Esophagus squamous epithelium (tissue), 5 donors: ENCODE measurements at regions not wholly inside any gene's neighbourhood (a gene's known extent, or its start where the extent isn't known, plus 50 kb on each side); places are given as distances from the start of the nearest gene placed in this dataset.

ENCODE experiments used
- DNase-seq: peaks from one replicate; lab custom pipeline; 2025; lab: John Stamatoyannopoulos, UW
- H3K27ac ChIP-seq, 4 donors: fragments of 200-600 bp; sonication (generic); one replicate each; pipeline ENCODE4 v1.5.1; 2016 to 2019; ENCODE audit warnings: mild to moderate bottlenecking in 1 of 4
- H3K27me3 ChIP-seq, 4 donors: fragments of 200-600 bp; sonication (generic); 1 replicate in 3 of 4; 2 replicates in 1 of 4; pipeline versions ENCODE4 v1.5.1 to v1.6.0; 2017 to 2021; ENCODE audit warnings: antibody characterized with exemption in 1 of 4
- H3K36me3 ChIP-seq, 3 donors: fragments of 200-600 bp; sonication (generic); one replicate each; pipeline ENCODE4 v1.5.1; 2016 to 2019
- H3K4me1 ChIP-seq, 3 donors: fragments of 200-600 bp; sonication (generic); one replicate each; pipeline ENCODE4 v1.5.1; 2017 to 2019
- H3K4me3 ChIP-seq, 4 donors: fragments of 200-600 bp; sonication (generic); 1 replicate in 3 of 4; 2 replicates in 1 of 4; pipeline ENCODE4 v1.5.1; 2016 to 2019; ENCODE audit warnings: mild to moderate bottlenecking in 2 of 4, moderate library complexity in 1 of 4
- H3K9me3 ChIP-seq, 3 donors: fragments of 200-600 bp; sonication (generic); one replicate each; pipeline ENCODE4 v1.5.1; 2016 to 2019
- CTCF ChIP-seq, 6 experiments: fragments of 450-650 bp in 4 of 6; fragments of 200-600 bp in 2 of 6; sonication (generic) in 2 of 6; IDR thresholded peaks; one replicate each; pipeline ENCODE4 v1.5.1; 2016 to 2019; ENCODE audit warnings: antibody characterized with exemption in 6 of 6, mild to moderate bottlenecking in 4 of 6, moderate library complexity in 4 of 6
- POLR2A ChIP-seq, 4 donors: fragments of 450-650 bp; IDR thresholded peaks; one replicate each; pipeline ENCODE4 v1.6.1; 2017; ENCODE audit warnings: antibody characterized with exemption in 4 of 4, mild to moderate bottlenecking in 4 of 4, moderate library complexity in 3 of 4
- WGBS, 2 donors: methylation state at CpG; one replicate each; pipeline ENCODE4 v1.1.5; 2018; 5-methylcytosine and 5-hydroxymethylcytosine counted together
- intact Hi-C: fragments of 100-400 bp; cut with DNase I; formaldehyde crosslinking; loops from one replicate; pipeline ENCODE4 v1.15.0; 2022
- donor health status: DM: yes; HTN: yes; CAD: no.

- no peaks in the 10 kb centered on the region for H3K9me3 ChIP-seq
- no peaks in the 10 kb centered on the region for H3K4me1 ChIP-seq
- H3K36me3 ChIP-seq = no peaks in the 10 kb centered on the region
- WGBS, 2 donors = 55 to 59% methylated on average over 3 of the region's 3 CpGs
- no peak overlapping the region for H3K4me3 ChIP-seq
- no peak for DNase-seq
- intact Hi-C loops = no loop called here
- no peaks in the 10 kb centered on the region for H3K27me3 ChIP-seq
- TF ChIP-seq CTCF (IDR thresholded peaks at IDR 0.05) (no peak), POLR2A (IDR thresholded peaks at IDR 0.05) (no peak)
- H3K27ac ChIP-seq = no peak overlapping the region
These were observed 581.4 kb downstream of the CDH11 start for GRCh38 chr16:64540434-64540833.

GRCh38 chr16:64539811-64540371, 582.0 kb downstream of the CDH11 start:
- intact Hi-C loops = no loop called here
- Histone ChIP-seq H3K4me3 (no peak overlapping the region), H3K27me3 (no peaks in the 10 kb centered on the region), H3K9me3 (no peaks in the 10 kb centered on the region), H3K36me3 (no peaks in the 10 kb centered on the region), H3K27ac (no peak overlapping the region), H3K4me1 (no peaks in the 10 kb centered on the region)
- TF ChIP-seq CTCF (IDR thresholded peaks at IDR 0.05) (no peak), POLR2A (IDR thresholded peaks at IDR 0.05) (no peak)
- WGBS, 2 donors = 62 to 100% methylated on average over 1 to 3 of the region's 4 CpGs
- no peak for DNase-seq

GRCh38 chr16:64534180-64534780, 587.6 kb downstream of the CDH11 start:
- no peak for DNase-seq
- no peak overlapping the region for H3K27ac ChIP-seq
- H3K36me3 ChIP-seq = no peaks in the 10 kb centered on the region
- no peaks in the 10 kb centered on the region for H3K4me1 ChIP-seq
- TF ChIP-seq CTCF (IDR thresholded peaks at IDR 0.05) (no peak), POLR2A (IDR thresholded peaks at IDR 0.05) (no peak)
- 82 to 85% methylated on average over 6 of the region's 6 CpGs for WGBS, 2 donors
- H3K27me3 ChIP-seq = no peaks in the 10 kb centered on the region
- no peaks in the 10 kb centered on the region for H3K9me3 ChIP-seq
- no peak overlapping the region for H3K4me3 ChIP-seq
- intact Hi-C loops = no loop called here

GRCh38 chr16:64532691-64533090, 589.2 kb downstream of the CDH11 start:
- Histone ChIP-seq H3K27me3 (no peaks in the 10 kb centered on the region), H3K27ac (no peak overlapping the region), H3K4me1 (no peaks in the 10 kb centered on the region), H3K4me3 (no peak overlapping the region), H3K9me3 (no peaks in the 10 kb centered on the region), H3K36me3 (no peaks in the 10 kb centered on the region)
- intact Hi-C loops = no loop called here
- WGBS, 2 donors = 77 to 80% methylated on average over 9 of the region's 9 CpGs
- TF ChIP-seq POLR2A (IDR thresholded peaks at IDR 0.05) (no peak), CTCF (IDR thresholded peaks at IDR 0.05) (no peak)
- DNase-seq = no peak

- Histone ChIP-seq H3K4me1 (no peaks in the 10 kb centered on the region), H3K27me3 (no peaks in the 10 kb centered on the region), H3K4me3 (no peak overlapping the region), H3K9me3 (no peaks in the 10 kb centered on the region), H3K27ac (no peak overlapping the region), H3K36me3 (no peaks in the 10 kb centered on the region)
- DNase-seq = no peak
- TF ChIP-seq CTCF (IDR thresholded peaks at IDR 0.05) (no peak), POLR2A (IDR thresholded peaks at IDR 0.05) (no peak)
- intact Hi-C loops = no loop called here
- WGBS, 2 donors = 70% methylated on average over 3 of the region's 3 CpGs
These were observed 589.7 kb downstream of the CDH11 start for GRCh38 chr16:64532117-64532516.
